Astrocyte of the cerebellum (primary cell): ENCODE measurements at regions not wholly inside any gene's neighbourhood (a gene's known extent, or its start where the extent isn't known, plus 50 kb on each side); places are given as distances from the start of the nearest gene placed in this dataset.

ENCODE experiments used
- DNase-seq: peaks from one replicate; pipeline ENCODE4 v3.0.0-alpha.2; 2011; ENCODE audit warnings: low read depth
- H3K4me3 ChIP-seq: 2 replicates; pipeline ENCODE4 v1.5.1; 2011; ENCODE audit warnings: mild to moderate bottlenecking, low read depth, low read length, moderate library complexity
- in situ Hi-C: cut with HindIII; loops from 2 replicates; pipeline ENCODE4 v1.10.0; 2017; ENCODE audit warnings: low sequenced_read_pairs
- TF ChIP-seq, protein P1 (sequence below): IDR thresholded peaks from 2 replicates; pipeline ENCODE4 v1.5.1; 2012; ENCODE audit warnings: low read length, low read depth, moderate library complexity, mild to moderate bottlenecking; ENCODE audit errors: missing control alignments

DNA sequence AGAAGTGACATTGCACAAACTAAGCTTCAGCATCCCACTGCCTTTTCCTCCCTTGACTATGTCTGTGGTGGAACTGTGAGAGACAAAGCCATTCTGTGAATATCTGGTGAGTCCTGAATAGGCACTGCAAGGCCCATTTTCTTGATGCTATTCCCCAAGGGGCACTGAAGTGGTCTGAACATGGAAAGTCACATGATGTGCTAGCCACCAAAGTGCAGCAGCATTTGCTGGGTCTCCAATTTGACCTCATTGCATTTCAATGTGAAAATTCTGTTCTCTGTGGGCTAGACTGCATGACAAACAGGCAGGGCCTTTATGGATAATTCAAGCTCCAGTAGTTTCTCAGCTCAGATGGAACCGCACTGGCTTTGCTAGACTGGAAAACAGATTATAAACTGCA lies 627.4 kb upstream of the BOD1L1 start:
- in situ Hi-C loops = no loop called here
- no peak for DNase-seq
- no peak overlapping the region for H3K4me3 ChIP-seq
- TF ChIP-seq, protein P1, sequence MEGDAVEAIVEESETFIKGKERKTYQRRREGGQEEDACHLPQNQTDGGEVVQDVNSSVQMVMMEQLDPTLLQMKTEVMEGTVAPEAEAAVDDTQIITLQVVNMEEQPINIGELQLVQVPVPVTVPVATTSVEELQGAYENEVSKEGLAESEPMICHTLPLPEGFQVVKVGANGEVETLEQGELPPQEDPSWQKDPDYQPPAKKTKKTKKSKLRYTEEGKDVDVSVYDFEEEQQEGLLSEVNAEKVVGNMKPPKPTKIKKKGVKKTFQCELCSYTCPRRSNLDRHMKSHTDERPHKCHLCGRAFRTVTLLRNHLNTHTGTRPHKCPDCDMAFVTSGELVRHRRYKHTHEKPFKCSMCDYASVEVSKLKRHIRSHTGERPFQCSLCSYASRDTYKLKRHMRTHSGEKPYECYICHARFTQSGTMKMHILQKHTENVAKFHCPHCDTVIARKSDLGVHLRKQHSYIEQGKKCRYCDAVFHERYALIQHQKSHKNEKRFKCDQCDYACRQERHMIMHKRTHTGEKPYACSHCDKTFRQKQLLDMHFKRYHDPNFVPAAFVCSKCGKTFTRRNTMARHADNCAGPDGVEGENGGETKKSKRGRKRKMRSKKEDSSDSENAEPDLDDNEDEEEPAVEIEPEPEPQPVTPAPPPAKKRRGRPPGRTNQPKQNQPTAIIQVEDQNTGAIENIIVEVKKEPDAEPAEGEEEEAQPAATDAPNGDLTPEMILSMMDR = no peak

DNA sequence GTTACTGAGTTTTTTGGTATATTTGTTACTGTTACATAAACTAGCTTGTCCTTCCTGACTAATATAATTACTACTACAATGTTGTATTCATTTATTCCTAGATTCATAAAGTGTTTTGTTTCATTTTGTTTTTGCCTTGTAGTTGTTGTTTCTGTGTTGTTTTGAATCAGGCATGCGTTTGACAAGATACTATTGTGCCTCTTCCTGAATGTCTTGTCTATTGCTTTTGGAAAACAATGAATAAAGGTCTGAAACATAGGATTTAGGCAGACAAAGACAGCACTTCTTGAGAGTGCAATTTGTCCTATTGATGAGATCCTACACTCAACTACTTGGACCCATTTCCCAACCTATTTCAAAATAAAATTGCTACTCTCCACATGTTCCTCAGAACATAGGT lies 630.4 kb upstream of the BOD1L1 start:
- H3K4me3 ChIP-seq = no peak overlapping the region
- in situ Hi-C loops = no loop called here
- DNase-seq = no peak
- TF ChIP-seq, protein P1 = no peak

DNA sequence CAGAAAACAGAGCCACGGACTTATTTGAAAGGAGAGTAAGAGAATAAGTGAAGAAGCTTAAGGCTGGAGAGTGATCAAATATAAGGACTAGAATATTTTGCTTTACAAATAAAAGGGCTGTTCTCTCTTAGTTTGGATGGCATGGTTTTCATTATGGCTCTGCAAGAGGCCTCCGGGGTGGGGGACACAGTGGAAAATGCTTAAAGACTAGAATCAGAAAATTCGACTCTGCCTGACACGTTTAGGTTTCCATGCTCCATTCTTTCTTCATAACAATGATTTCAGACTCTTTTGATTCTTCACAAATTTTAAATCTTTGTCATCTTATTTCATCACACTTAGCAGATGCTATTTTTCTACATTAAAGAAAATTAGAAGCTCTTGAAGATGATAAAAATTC lies 632.4 kb upstream of the BOD1L1 start:
- TF ChIP-seq, protein P1 = no peak
- DNase-seq = no peak
- in situ Hi-C loops = no loop called here
- H3K4me3 ChIP-seq = no peak overlapping the region

DNA sequence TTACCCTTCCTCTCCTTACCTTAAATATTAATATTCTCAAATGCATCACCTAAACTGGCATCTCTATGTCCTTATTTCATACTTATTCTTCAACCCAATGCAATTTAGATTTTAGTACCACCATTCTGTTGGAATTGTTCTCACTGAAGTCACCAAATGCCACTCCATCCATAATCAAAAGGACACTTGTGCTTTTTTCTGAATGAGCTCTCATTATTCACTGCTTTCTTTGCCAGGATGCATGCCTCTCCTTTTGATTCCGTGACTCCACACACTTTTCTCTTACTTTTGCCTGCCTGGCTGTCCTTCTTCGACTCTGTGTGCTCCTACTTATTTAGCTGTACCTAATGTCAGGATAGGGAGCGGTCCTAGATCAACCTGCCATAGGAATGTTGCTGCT lies 633.1 kb upstream of the BOD1L1 start:
- H3K4me3 ChIP-seq = no peak overlapping the region
- in situ Hi-C loops = no loop called here
- no peak for DNase-seq
- TF ChIP-seq, protein P1 = no peak

DNA sequence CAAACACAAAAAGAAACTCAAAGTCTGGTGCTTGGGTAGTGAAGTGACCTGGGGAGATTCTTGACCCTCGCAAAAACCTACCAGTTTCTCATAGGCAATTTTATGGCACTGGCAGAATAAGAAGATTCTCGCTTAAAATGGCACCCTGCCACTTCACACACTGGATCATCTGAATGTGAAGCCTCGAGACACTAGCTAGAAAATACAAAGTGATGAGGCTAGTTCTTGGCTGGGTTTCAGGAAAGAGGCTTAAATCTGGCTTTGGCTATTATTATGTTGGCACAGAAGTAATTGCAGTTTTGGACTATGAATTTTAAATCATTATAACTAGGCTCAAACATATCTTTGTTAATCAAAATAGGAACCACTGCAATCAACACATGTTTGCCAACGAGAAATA lies 634.7 kb upstream of the BOD1L1 start:
- in situ Hi-C loops = no loop called here
- no peak for DNase-seq
- TF ChIP-seq, protein P1 = no peak
- no peak overlapping the region for H3K4me3 ChIP-seq

DNA sequence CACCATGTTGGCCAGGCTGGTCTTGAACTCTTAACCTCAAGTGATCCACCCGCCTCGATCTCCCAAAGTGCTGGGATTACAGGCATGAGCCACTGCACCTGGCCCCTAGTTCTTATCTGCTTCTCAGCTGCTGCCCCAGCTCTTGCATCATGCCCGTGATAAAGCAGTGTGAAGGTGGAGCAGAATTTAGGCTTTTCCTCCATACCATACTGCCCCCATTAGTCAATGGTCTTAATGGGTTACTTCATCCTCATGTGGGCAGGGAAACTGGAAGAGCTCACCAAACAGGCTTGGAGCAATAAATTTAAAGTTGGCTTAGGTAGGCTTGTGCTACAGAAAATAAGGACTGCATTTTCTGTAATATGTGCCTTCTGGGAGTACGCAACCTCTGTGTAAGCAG lies 636.9 kb upstream of the BOD1L1 start:
- TF ChIP-seq, protein P1 = no peak
- DNase-seq = no peak
- H3K4me3 ChIP-seq = no peak overlapping the region
- in situ Hi-C loops = no loop called here

DNA sequence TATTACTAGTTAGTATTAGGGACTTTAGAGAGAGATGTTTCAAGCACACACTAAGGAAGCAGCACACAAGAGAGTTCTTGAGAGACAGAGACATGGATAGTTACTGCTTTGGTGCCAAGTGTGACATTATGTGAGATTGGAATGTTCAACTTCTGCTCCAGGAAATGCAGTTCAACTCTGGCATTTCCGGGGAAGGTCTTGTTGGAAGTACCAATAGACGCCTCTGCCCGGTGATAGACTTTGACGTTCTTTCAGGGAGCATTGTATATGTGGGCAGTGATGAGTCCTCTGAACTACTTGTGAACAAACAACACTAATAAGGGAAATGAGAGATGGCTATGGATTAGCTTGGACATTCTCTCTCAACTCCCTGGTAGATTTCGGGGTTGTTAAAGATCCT lies 638.1 kb upstream of the BOD1L1 start:
- in situ Hi-C loops = no loop called here
- TF ChIP-seq, protein P1 = no peak
- no peak for DNase-seq
- no peak overlapping the region for H3K4me3 ChIP-seq
